HL-60 (cell line): ENCODE measurements at regions not wholly inside any gene's neighbourhood (a gene's known extent, or its start where the extent isn't known, plus 50 kb on each side); places are given as distances from the start of the nearest gene placed in this dataset.

Experiments used
- DNase-seq, 2 experiments: peaks; one replicate each; pipeline ENCODE4 v3.0.0-alpha.2; 2010 to 2020; ENCODE audit warnings: low read depth in 1 of 2, low spot score in 1 of 2
- H3K27ac ChIP-seq: fragments of 250-450 bp; sonication (Bioruptor Pico); replicated peaks from 2 replicates; pipeline ENCODE4 v1.5.1; 2020; ENCODE audit warnings: mild to moderate bottlenecking, moderate library complexity
- H3K27me3 ChIP-seq: fragments of 250-450 bp; sonication (Bioruptor Pico); 2 replicates; pipeline ENCODE4 v1.5.1; 2021; ENCODE audit warnings: mild to moderate bottlenecking, moderate library complexity; ENCODE audit not compliant: insufficient read depth, poor library complexity, severe bottlenecking
- H3K4me3 ChIP-seq: replicated peaks from 2 replicates; pipeline ENCODE4 v1.5.1; 2011; ENCODE audit warnings: mild to moderate bottlenecking, control low read depth, low read length; ENCODE audit not compliant: insufficient read depth
- GABPA ChIP-seq: IDR thresholded peaks from 2 replicates; pipeline ENCODE4 v1.6.1; 2012; ENCODE audit warnings: low read depth
- POLR2AphosphoS5 ChIP-seq: IDR thresholded peaks from 2 replicates; pipeline ENCODE4 v1.6.1; 2012; ENCODE audit warnings: low read depth
- SPI1 ChIP-seq: IDR thresholded peaks from 2 replicates; pipeline ENCODE4 v1.6.1; 2012; ENCODE audit warnings: low read depth, mild to moderate bottlenecking, borderline replicate concordance
- TF ChIP-seq, protein P1 (sequence below): IDR thresholded peaks from one replicate; pipeline ENCODE4 v1.5.1; 2011; ENCODE audit warnings: low read length, control low read depth, inconsistent platforms; ENCODE audit not compliant: insufficient read depth
- TF ChIP-seq, protein P2 (sequence below): IDR thresholded peaks from 2 replicates; pipeline ENCODE4 v1.6.1; 2012; ENCODE audit warnings: low read depth; ENCODE audit not compliant: insufficient replicate concordance

- Histone ChIP-seq H3K27ac (no peak overlapping the region), H3K4me3 (no peak overlapping the region), H3K27me3 (no peaks in the 10 kb centered on the region)
- no peak for TF ChIP-seq GABPA
- TF ChIP-seq, protein P1, sequence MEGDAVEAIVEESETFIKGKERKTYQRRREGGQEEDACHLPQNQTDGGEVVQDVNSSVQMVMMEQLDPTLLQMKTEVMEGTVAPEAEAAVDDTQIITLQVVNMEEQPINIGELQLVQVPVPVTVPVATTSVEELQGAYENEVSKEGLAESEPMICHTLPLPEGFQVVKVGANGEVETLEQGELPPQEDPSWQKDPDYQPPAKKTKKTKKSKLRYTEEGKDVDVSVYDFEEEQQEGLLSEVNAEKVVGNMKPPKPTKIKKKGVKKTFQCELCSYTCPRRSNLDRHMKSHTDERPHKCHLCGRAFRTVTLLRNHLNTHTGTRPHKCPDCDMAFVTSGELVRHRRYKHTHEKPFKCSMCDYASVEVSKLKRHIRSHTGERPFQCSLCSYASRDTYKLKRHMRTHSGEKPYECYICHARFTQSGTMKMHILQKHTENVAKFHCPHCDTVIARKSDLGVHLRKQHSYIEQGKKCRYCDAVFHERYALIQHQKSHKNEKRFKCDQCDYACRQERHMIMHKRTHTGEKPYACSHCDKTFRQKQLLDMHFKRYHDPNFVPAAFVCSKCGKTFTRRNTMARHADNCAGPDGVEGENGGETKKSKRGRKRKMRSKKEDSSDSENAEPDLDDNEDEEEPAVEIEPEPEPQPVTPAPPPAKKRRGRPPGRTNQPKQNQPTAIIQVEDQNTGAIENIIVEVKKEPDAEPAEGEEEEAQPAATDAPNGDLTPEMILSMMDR = no peak
- TF ChIP-seq POLR2AphosphoS5 = no peak
- TF ChIP-seq, protein P2, sequence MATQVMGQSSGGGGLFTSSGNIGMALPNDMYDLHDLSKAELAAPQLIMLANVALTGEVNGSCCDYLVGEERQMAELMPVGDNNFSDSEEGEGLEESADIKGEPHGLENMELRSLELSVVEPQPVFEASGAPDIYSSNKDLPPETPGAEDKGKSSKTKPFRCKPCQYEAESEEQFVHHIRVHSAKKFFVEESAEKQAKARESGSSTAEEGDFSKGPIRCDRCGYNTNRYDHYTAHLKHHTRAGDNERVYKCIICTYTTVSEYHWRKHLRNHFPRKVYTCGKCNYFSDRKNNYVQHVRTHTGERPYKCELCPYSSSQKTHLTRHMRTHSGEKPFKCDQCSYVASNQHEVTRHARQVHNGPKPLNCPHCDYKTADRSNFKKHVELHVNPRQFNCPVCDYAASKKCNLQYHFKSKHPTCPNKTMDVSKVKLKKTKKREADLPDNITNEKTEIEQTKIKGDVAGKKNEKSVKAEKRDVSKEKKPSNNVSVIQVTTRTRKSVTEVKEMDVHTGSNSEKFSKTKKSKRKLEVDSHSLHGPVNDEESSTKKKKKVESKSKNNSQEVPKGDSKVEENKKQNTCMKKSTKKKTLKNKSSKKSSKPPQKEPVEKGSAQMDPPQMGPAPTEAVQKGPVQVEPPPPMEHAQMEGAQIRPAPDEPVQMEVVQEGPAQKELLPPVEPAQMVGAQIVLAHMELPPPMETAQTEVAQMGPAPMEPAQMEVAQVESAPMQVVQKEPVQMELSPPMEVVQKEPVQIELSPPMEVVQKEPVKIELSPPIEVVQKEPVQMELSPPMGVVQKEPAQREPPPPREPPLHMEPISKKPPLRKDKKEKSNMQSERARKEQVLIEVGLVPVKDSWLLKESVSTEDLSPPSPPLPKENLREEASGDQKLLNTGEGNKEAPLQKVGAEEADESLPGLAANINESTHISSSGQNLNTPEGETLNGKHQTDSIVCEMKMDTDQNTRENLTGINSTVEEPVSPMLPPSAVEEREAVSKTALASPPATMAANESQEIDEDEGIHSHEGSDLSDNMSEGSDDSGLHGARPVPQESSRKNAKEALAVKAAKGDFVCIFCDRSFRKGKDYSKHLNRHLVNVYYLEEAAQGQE = no peak
- TF ChIP-seq SPI1 = no peak
- DNase-seq = no peak
Observed at GRCh38 chr2:18132697-18133096, 254.2 kb downstream of the KCNS3 start.

GRCh38 chr2:18131761-18132160, 253.3 kb downstream of the KCNS3 start:
- Histone ChIP-seq H3K27ac (no peak overlapping the region), H3K4me3 (no peak overlapping the region), H3K27me3 (no peaks in the 10 kb centered on the region)
- DNase-seq = no peak
- TF ChIP-seq POLR2AphosphoS5 = no peak
- TF ChIP-seq GABPA = no peak
- TF ChIP-seq SPI1 = no peak
- TF ChIP-seq, protein P2 = no peak
- TF ChIP-seq, protein P1 = no peak

DNA sequence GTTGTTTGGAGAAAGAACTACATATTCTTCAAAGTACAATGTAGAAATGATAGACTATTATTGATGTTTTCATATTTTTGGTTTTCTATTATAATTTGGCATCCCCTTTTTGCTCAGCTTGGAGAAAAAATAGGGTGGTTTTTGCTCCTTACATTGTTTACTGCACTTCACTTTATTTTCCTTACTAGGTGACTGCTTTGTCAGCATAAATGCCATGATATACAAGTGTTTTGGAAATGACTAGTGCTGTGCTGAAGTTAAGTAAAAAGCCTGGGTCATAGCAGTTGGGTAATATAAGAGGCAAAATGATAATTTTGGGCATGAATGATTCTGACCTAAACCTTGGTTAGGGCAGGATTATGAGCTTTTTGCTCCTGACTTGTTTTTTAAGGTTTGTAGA, 250.9 kb downstream of the KCNS3 start:
- no peaks in the 10 kb centered on the region for H3K27me3 ChIP-seq
- H3K27ac ChIP-seq = no peak overlapping the region
- no peak for DNase-seq
- H3K4me3 ChIP-seq = no peak overlapping the region
- TF ChIP-seq, protein P2 = no peak
- TF ChIP-seq GABPA (no peak), SPI1 (no peak)
- TF ChIP-seq, protein P1 = no peak
